WTC11 (cell line): ENCODE measurements at regions not wholly inside any gene's neighbourhood (a gene's known extent, or its start where the extent isn't known, plus 50 kb on each side); places are given as distances from the start of the nearest gene placed in this dataset.

Experiments
- ATF3 ChIP-seq: sonication (generic); formaldehyde crosslinking; conservative IDR thresholded peaks from 2 replicates; pipeline ENCODE4 v1.8.1; 2022; ENCODE audit warnings: mild to moderate bottlenecking, missing genetic modification reagents
- ATF6 ChIP-seq: sonication (generic); formaldehyde crosslinking; IDR thresholded peaks from 2 replicates; pipeline ENCODE4 v1.8.1; 2023; ENCODE audit warnings: mild to moderate bottlenecking, missing genetic modification reagents
- CDX4 ChIP-seq: fragments of 250-450 bp; sonication (Bioruptor Pico); IDR thresholded peaks from 2 replicates; pipeline ENCODE4 v1.9.0; 2021; ENCODE audit warnings: moderate library complexity, mild to moderate bottlenecking, inconsistent platforms, borderline replicate concordance
- CTCF ChIP-seq: fragments of 200-600 bp; IDR thresholded peaks from 2 replicates; pipeline ENCODE4 v1.8.0; 2022; ENCODE audit warnings: antibody characterized with exemption
- E2F5 ChIP-seq: sonication (generic); formaldehyde crosslinking; IDR thresholded peaks from 2 replicates; pipeline ENCODE4 v1.8.1; 2022; ENCODE audit warnings: mild to moderate bottlenecking, moderate library complexity, missing genetic modification reagents
- ELF4 ChIP-seq: sonication (generic); formaldehyde crosslinking; IDR thresholded peaks from 2 replicates; pipeline ENCODE4 v1.8.1; 2022; ENCODE audit warnings: low read depth, mild to moderate bottlenecking, moderate library complexity, missing genetic modification reagents
- MAX ChIP-seq: sonication (generic); formaldehyde crosslinking; IDR thresholded peaks from 2 replicates; pipeline ENCODE4 v1.8.0; 2022; ENCODE audit warnings: mild to moderate bottlenecking, missing genetic modification reagents
- MLX ChIP-seq: sonication (generic); formaldehyde crosslinking; IDR thresholded peaks from 2 replicates; pipeline ENCODE4 v1.8.1; 2023; ENCODE audit warnings: mild to moderate bottlenecking, missing genetic modification reagents, moderate library complexity
- MXD4 ChIP-seq: fragments of 250-450 bp; sonication (Bioruptor Pico); IDR thresholded peaks from 2 replicates; pipeline ENCODE4 v1.8.0; 2021; ENCODE audit warnings: mild to moderate bottlenecking, moderate library complexity, borderline replicate concordance
- NR1H2 ChIP-seq: sonication (generic); formaldehyde crosslinking; IDR thresholded peaks from 2 replicates; pipeline ENCODE4 v1.9.0; 2021; ENCODE audit warnings: mild to moderate bottlenecking, moderate library complexity, missing genetic modification reagents
- USF1 ChIP-seq: sonication (generic); formaldehyde crosslinking; IDR thresholded peaks from 2 replicates; pipeline ENCODE4 v1.8.0; 2022; ENCODE audit warnings: mild to moderate bottlenecking, missing genetic modification reagents
- ZNF121 ChIP-seq: sonication (generic); formaldehyde crosslinking; IDR thresholded peaks from 2 replicates; pipeline ENCODE4 v1.8.0; 2023; ENCODE audit warnings: missing genetic modification reagents
- ZNF263 ChIP-seq: sonication (generic); formaldehyde crosslinking; IDR thresholded peaks from 2 replicates; pipeline ENCODE4 v1.8.1; 2022; ENCODE audit warnings: low read depth, mild to moderate bottlenecking, moderate library complexity, missing genetic modification reagents
- ZNF425 ChIP-seq: fragments of 250-450 bp; sonication (Bioruptor Pico); conservative IDR thresholded peaks from 2 replicates; pipeline ENCODE4 v1.9.0; 2021; ENCODE audit warnings: mild to moderate bottlenecking

GRCh38 chr5:54704333-54704732 lies 186.8 kb downstream of the SNX18 start:
- TF ChIP-seq ZNF263 (CRISPR knock-in tag), result no peak
- TF ChIP-seq CTCF, result no peak
- no peak for TF ChIP-seq ATF3 (CRISPR knock-in tag)
- TF ChIP-seq CDX4 (CRISPR knock-in tag), result no peak
- TF ChIP-seq E2F5, result no peak
- no peak for TF ChIP-seq ZNF121 (CRISPR knock-in tag)
- TF ChIP-seq ELF4 (CRISPR knock-in tag), result no peak
- TF ChIP-seq MXD4, result no peak
- no peak for TF ChIP-seq USF1 (CRISPR knock-in tag)
- TF ChIP-seq MLX (CRISPR knock-in tag), result no peak
- TF ChIP-seq ATF6 (CRISPR knock-in tag), result no peak
- TF ChIP-seq MAX (CRISPR knock-in tag), result no peak
- TF ChIP-seq NR1H2, result no peak
- TF ChIP-seq ZNF425 (CRISPR knock-in tag), result no peak
